ENCODE measurements at regions not wholly inside any gene's neighbourhood (a gene's known extent, or its start where the extent isn't known, plus 50 kb on each side); places are given as distances from the start of the nearest gene placed in this dataset.
"Not testable (repeated sequence)": the region's sequence is repeated elsewhere in the genome, so short reads cannot be mapped to it uniquely, and the experiment has no call there.

GRCh38 chr3:5607581-5607980 lies 420.1 kb downstream of the EDEM1 start:
- intact Hi-C loops (cut with DNase I), result no loop called here
- Histone ChIP-seq H3K27ac (no peak overlapping the region), H3K27me3 (no peaks in the 10 kb centered on the region), H3K4me3 (no peak overlapping the region), H3K4me1 (no peaks in the 10 kb centered on the region), H3K9me3 (peaks cover 0 to 12% (median 0%) of the 10 kb centered on the region in 12 donors), H3K36me3 (no peaks in the 10 kb centered on the region)
- no peak for DNase-seq
- 53 to 69% (median 64%) methylated on average over 1 of the region's 1 CpG for WGBS, 4 donors
- TF ChIP-seq CTCF (IDR thresholded peaks at IDR 0.05), result no peak
- ATAC-seq, result no peak

GRCh38 chr3:5608971-5609370 lies 421.5 kb downstream of the EDEM1 start:
- intact Hi-C loops (cut with DNase I); H3K27ac ChIP-seq; DNase-seq; H3K36me3 ChIP-seq; H3K9me3 ChIP-seq; H3K27me3 ChIP-seq; H3K4me3 ChIP-seq; H3K4me1 ChIP-seq; ATAC-seq: not testable (repeated sequence)
- 78 to 84% (median 80%) methylated on average over 4 of the region's 4 CpGs for WGBS, 4 donors

- Histone ChIP-seq H3K4me3 (no peak overlapping the region), H3K9me3 (no peaks in the 10 kb centered on the region), H3K27me3 (no peaks in the 10 kb centered on the region), H3K36me3 (no peaks in the 10 kb centered on the region), H3K27ac (no peak overlapping the region), H3K4me1 (no peaks in the 10 kb centered on the region)
- TF ChIP-seq CTCF (IDR thresholded peaks at IDR 0.05), result no peak
- TF ChIP-seq POLR2A (IDR thresholded peaks at IDR 0.05), result no peak
- ATAC-seq (no peak), DNase-seq (no peak)
- intact Hi-C loops (cut with DNase I), result no loop called here
- 62 to 68% (median 65%) methylated on average over 3 of the region's 3 CpGs for WGBS, 4 donors
Measured at GRCh38 chr3:5613599-5613998, 426.1 kb downstream of the EDEM1 start.

GRCh38 chr3:5616873-5617272 lies 429.4 kb downstream of the EDEM1 start:
- no peaks in the 10 kb centered on the region for H3K27me3 ChIP-seq
- peaks cover 0 to 5% (median 0%) of the 10 kb centered on the region in 12 donors for H3K9me3 ChIP-seq
- no peak overlapping the region for H3K4me3 ChIP-seq
- no peak overlapping the region for H3K27ac ChIP-seq
- no peak for TF ChIP-seq POLR2A (IDR thresholded peaks at IDR 0.05)
- no peak for TF ChIP-seq CTCF (IDR thresholded peaks at IDR 0.05)
- intact Hi-C loops (cut with DNase I), result no loop called here
- H3K4me1 ChIP-seq, result no peaks in the 10 kb centered on the region
- DNase-seq, result no peak
- no peak for ATAC-seq
- H3K36me3 ChIP-seq, result no peaks in the 10 kb centered on the region
- WGBS, 4 donors, result 67 to 73% (median 69%) methylated on average over 4 of the region's 4 CpGs

- H3K27ac ChIP-seq, result no peak overlapping the region
- H3K4me3 ChIP-seq, result no peak overlapping the region
- intact Hi-C loops (cut with DNase I), result no loop called here
- TF ChIP-seq CTCF (IDR thresholded peaks at IDR 0.05) (no peak), POLR2A (IDR thresholded peaks at IDR 0.05) (no peak)
- peaks cover 0 to 13% (median 0%) of the 10 kb centered on the region in 12 donors for H3K9me3 ChIP-seq
- no peak for ATAC-seq
- no peak for DNase-seq
- H3K4me1 ChIP-seq, result no peaks in the 10 kb centered on the region
- H3K27me3 ChIP-seq, result no peaks in the 10 kb centered on the region
- no peaks in the 10 kb centered on the region for H3K36me3 ChIP-seq
Measured at GRCh38 chr3:5618170-5618569, 430.7 kb downstream of the EDEM1 start.
